GM23248 (cell line): ENCODE measurements at regions not wholly inside any gene's neighbourhood (a gene's known extent, or its start where the extent isn't known, plus 50 kb on each side); places are given as distances from the start of the nearest gene placed in this dataset.
"Not testable (repeated sequence)": the region's sequence is repeated elsewhere in the genome, so short reads cannot be mapped to it uniquely, and the experiment has no call there.

Experiments
- EZH2 ChIP-seq: fragments of 200-600 bp; sonication (generic); IDR thresholded peaks from 2 replicates; pipeline ENCODE4 v1.6.1; 2018; ENCODE audit warnings: antibody characterized with exemption, mild to moderate bottlenecking; ENCODE audit not compliant: insufficient read depth, poor library complexity, severe bottlenecking
- EZH2phosphoT487 ChIP-seq: fragments of 200-600 bp; sonication (generic); IDR thresholded peaks from 2 replicates; pipeline ENCODE4 v1.6.1; 2018; ENCODE audit warnings: antibody characterized with exemption, moderate library complexity, mild to moderate bottlenecking, low read depth; ENCODE audit not compliant: insufficient read depth

GRCh38 chr11:114960819-114961218 lies 282.5 kb downstream of the NXPE2 start:
- TF ChIP-seq EZH2, EZH2phosphoT487: not testable (repeated sequence)
